GM12892 (cell line): ENCODE measurements at regions not wholly inside any gene's neighbourhood (a gene's known extent, or its start where the extent isn't known, plus 50 kb on each side); places are given as distances from the start of the nearest gene placed in this dataset.

Experiments used
- POLR2A ChIP-seq: IDR thresholded peaks from 2 replicates; pipeline ENCODE4 v1.6.1; 2011; ENCODE audit warnings: low read depth, low read length, control low read depth
- POLR2AphosphoS5 ChIP-seq: IDR thresholded peaks from 2 replicates; pipeline ENCODE4 v1.6.1; 2011; ENCODE audit warnings: low read depth, low read length, control low read depth
- TAF1 ChIP-seq: IDR thresholded peaks from 2 replicates; pipeline ENCODE4 v1.6.1; 2011; ENCODE audit warnings: low read depth, mild to moderate bottlenecking, control low read depth, low read length, borderline replicate concordance

- TF ChIP-seq POLR2A (no peak), POLR2AphosphoS5 (no peak), TAF1 (no peak)
Measured at GRCh38 chr2:220000586-220000985, 373.2 kb downstream of the SLC4A3 start.
